Activated CD4-positive, alpha-beta memory T cell treated with anti-CD3 and anti-CD28 coated beads for 36 hours (primary cell): ENCODE measurements at regions not wholly inside any gene's neighbourhood (a gene's known extent, or its start where the extent isn't known, plus 50 kb on each side); places are given as distances from the start of the nearest gene placed in this dataset.

Experiments
- CTCF ChIA-PET: fragments of 350-600 bp; sonication (Branson Sonifier 250); formaldehyde crosslinking; loops from one replicate; lab custom pipeline; 2021; ENCODE audit warnings: antibody characterized with exemption, inconsistent platforms; lab: Charles Lee
- POLR2A ChIA-PET: fragments of 350-600 bp; sonication (Branson Sonifier 250); formaldehyde crosslinking; loops from one replicate; lab custom pipeline; 2021; ENCODE audit warnings: antibody characterized with exemption; lab: Charles Lee
- DNase-seq: peaks from one replicate; pipeline ENCODE4 v3.0.0-alpha.2; 2020
- H3K27ac Mint-ChIP-seq: one replicate; pipeline ENCODE4 v1.8.0; 2021; ENCODE audit warnings: mixed read lengths
- H3K27me3 Mint-ChIP-seq: one replicate; pipeline ENCODE4 v1.8.0; 2021; ENCODE audit warnings: mixed read lengths
- H3K36me3 Mint-ChIP-seq: one replicate; pipeline ENCODE4 v1.8.0; 2021; ENCODE audit warnings: mixed read lengths
- H3K4me1 Mint-ChIP-seq: one replicate; pipeline ENCODE4 v1.8.0; 2021; ENCODE audit warnings: low read depth, mixed read lengths
- H3K4me3 Mint-ChIP-seq: one replicate; pipeline ENCODE4 v1.8.0; 2021; ENCODE audit warnings: mild to moderate bottlenecking, mixed read lengths
- H3K9me3 Mint-ChIP-seq: one replicate; pipeline ENCODE4 v1.8.0; 2021; ENCODE audit warnings: mixed read lengths
- intact Hi-C: fragments of 100-400 bp; cut with micrococcal nuclease; formaldehyde crosslinking; loops from one replicate; pipeline ENCODE4 v1.15.1; 2023

DNA sequence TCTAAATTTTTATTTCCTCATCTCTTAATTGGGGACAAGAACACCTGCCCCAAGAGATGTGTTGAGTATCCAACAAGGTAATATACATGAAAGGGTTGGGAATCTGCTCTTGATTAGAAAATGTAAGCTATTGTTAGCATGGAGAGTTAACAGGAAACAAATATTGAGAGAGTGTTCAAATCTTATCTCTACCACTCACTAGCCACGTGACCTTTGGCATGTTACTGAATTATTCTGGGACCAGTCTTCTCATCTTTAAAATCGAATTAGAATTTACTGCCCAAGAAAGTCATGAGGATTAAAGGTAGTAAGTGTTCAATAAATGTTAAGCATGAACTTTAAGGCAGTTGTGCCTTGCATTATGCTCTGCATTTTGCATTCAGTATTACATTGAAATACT, 184.7 kb downstream of the MID1IP1 start:
- H3K27me3 Mint-ChIP-seq: no peaks in the 10 kb centered on the region
- H3K4me3 Mint-ChIP-seq: no peak overlapping the region
- no peaks in the 10 kb centered on the region for H3K36me3 Mint-ChIP-seq
- DNase-seq: no peak
- intact Hi-C loops: loop anchor here (1.0 kb wide), 3 partner anchors 186 to 232 kb away; no protein-coding TSS in a partner anchor
- no peaks in the 10 kb centered on the region for H3K9me3 Mint-ChIP-seq
- ChIA-PET CTCF (interaction anchor here (1.6 to 2.4 kb wide), 2 partner anchors 12 to 219 kb away, joined by 5 to 17 read pairs; no protein-coding TSS in a partner anchor), POLR2A (no interaction called here)
- no peak overlapping the region for H3K27ac Mint-ChIP-seq
- H3K4me1 Mint-ChIP-seq: no peaks in the 10 kb centered on the region

DNA sequence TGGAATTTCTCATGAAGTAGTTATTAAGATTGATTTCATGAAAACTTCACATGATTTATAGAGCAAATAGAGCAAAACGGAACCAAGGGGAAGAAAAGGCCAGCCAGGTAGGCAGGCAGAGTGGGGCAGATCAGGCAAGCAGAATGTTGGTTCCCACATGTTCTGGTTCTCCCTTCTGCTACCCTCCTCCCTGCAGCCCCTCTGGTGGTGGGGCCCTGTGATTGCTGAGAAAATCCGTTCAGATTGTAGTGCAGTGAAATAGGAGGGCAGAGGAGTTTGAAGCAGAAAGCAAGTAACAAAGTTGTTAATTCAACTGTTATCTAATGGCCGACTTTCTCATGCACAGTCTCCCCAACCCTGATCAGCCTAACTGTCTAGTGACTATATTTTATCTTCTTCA, 185.3 kb downstream of the MID1IP1 start:
- CTCF ChIA-PET: interaction anchor here (1.6 to 2.4 kb wide), 2 partner anchors 12 to 219 kb away, joined by 5 to 17 read pairs; no protein-coding TSS in a partner anchor
- Mint-ChIP-seq H3K36me3 (no peaks in the 10 kb centered on the region), H3K4me1 (no peaks in the 10 kb centered on the region), H3K27me3 (no peaks in the 10 kb centered on the region), H3K27ac (no peak overlapping the region), H3K4me3 (no peak overlapping the region), H3K9me3 (no peaks in the 10 kb centered on the region)
- POLR2A ChIA-PET: no interaction called here
- no peak for DNase-seq
- intact Hi-C loops: no loop called here

DNA sequence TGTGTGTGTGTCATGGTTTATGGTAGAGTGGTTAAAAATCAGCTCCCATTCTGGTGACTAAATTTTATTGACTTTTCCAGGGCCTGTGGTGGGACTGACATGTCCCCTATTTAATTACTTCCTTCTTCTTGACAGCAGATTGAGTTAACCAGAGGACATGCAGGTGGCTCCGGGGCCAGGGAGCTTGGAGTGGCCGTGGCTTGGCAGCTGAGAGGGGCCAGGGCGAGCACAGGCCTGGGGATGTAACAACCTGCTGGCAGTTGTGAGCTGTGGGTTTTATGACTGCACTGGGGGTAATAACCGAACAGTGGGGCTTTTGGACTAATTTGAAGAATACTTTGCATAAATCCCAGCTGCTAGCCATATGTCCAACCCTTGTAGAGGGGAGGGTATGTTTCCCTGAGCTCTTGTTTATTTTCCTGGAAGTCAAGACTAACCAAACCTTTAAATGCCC, 186.0 kb downstream of the MID1IP1 start:
- intact Hi-C loops: no loop called here
- H3K4me3 Mint-ChIP-seq: no peak overlapping the region
- CTCF ChIA-PET: interaction anchor here (1.6 to 2.4 kb wide), 2 partner anchors 11 to 220 kb away, joined by 5 to 17 read pairs; no protein-coding TSS in a partner anchor
- no peak for DNase-seq
- no peaks in the 10 kb centered on the region for H3K36me3 Mint-ChIP-seq
- no peak overlapping the region for H3K27ac Mint-ChIP-seq
- POLR2A ChIA-PET: no interaction called here
- no peaks in the 10 kb centered on the region for H3K4me1 Mint-ChIP-seq
- no peaks in the 10 kb centered on the region for H3K9me3 Mint-ChIP-seq
- no peaks in the 10 kb centered on the region for H3K27me3 Mint-ChIP-seq

DNA sequence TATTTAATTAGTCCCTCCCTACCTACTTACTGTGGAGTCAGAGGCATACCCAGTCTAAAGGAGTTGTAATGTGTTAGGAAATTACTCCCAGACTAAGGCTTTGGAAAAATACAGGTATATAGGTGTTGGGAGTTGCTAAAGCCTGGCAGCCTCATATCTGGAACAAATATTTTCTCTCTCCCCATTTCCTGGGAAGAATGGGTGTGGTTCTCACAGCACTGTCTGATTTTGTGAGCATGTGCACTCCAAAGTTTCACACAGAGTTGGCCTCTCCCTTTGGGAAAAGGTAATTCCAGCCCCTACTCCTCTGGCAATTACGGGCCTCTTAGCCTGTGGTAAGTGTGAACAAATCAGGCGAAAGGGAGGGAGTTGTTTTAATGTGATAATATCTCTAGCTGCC, 187.0 kb downstream of the MID1IP1 start:
- Mint-ChIP-seq H3K27me3 (no peaks in the 10 kb centered on the region), H3K27ac (no peak overlapping the region), H3K4me3 (no peak overlapping the region), H3K9me3 (no peaks in the 10 kb centered on the region), H3K4me1 (no peaks in the 10 kb centered on the region), H3K36me3 (no peaks in the 10 kb centered on the region)
- intact Hi-C loops: no loop called here
- ChIA-PET CTCF (no interaction called here), POLR2A (no interaction called here)
- no peak for DNase-seq

DNA sequence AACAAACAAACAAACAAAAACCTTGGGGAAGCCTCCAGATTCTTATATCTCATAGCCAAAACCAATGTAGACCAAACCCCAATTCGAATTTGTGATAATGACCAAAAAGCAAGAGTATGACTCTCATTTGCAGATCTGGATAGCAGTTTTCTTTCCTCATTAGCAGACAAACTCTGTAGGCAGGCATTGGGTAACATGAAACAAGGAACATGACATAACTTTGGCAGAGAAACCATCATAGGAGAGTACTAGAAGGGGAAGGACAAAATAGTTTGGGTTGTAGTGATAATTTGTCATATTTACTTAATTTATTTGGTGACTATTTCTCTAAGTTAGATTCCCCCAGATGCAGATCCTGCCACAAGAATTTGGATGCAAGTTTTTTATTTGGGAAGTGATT, 187.8 kb downstream of the MID1IP1 start:
- no peaks in the 10 kb centered on the region for H3K4me1 Mint-ChIP-seq
- CTCF ChIA-PET: no interaction called here
- no peaks in the 10 kb centered on the region for H3K36me3 Mint-ChIP-seq
- H3K27me3 Mint-ChIP-seq: no peaks in the 10 kb centered on the region
- H3K27ac Mint-ChIP-seq: no peak overlapping the region
- DNase-seq: no peak
- H3K4me3 Mint-ChIP-seq: no peak overlapping the region
- POLR2A ChIA-PET: no interaction called here
- intact Hi-C loops: no loop called here
- no peaks in the 10 kb centered on the region for H3K9me3 Mint-ChIP-seq

DNA sequence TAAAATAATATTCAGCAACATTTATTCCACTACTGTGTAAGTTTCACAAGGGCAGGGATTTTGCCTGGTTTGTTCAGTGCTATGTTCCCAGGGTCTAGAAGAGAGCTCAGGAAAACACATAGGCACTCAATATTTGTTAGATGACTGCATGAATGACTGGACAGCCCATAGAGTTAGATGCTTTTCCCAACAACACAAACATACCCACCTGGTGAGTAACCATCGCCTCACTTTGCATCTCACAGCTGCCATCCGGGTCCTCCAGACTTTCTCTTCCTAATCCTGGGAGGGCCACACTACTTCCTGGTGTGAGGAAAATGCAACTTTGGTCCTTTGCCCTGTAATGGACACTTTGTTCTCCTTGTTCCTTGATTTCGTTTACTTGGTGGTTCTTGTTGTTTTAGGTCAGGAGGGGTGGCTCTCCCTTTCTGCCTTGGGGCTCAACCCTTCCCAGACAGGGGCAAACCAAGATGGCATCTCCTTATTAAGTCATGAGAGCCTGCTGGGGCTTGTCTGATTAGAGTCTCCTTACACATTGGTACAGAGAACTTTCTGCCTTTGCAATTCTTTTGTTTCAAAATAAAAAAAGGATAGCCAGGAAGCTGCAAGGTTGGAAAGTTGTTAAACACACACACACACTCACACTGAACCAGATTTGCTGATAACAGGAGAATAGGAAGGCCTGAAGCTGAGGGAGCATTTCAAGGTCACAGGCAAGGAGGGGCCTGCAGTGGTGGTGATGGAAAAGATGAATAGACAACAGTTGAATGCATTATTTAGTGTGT, 190.6 kb downstream of the MID1IP1 start:
- Mint-ChIP-seq H3K36me3 (no peaks in the 10 kb centered on the region), H3K27me3 (no peaks in the 10 kb centered on the region), H3K9me3 (no peaks in the 10 kb centered on the region), H3K4me3 (no peak overlapping the region), H3K27ac (no peak overlapping the region), H3K4me1 (no peaks in the 10 kb centered on the region)
- POLR2A ChIA-PET: no interaction called here
- DNase-seq: no peak
- CTCF ChIA-PET: interaction anchor here (1.2 kb wide), 1 partner anchor 223 kb away, joined by 3 read pairs; no protein-coding TSS in a partner anchor
- intact Hi-C loops: no loop called here

DNA sequence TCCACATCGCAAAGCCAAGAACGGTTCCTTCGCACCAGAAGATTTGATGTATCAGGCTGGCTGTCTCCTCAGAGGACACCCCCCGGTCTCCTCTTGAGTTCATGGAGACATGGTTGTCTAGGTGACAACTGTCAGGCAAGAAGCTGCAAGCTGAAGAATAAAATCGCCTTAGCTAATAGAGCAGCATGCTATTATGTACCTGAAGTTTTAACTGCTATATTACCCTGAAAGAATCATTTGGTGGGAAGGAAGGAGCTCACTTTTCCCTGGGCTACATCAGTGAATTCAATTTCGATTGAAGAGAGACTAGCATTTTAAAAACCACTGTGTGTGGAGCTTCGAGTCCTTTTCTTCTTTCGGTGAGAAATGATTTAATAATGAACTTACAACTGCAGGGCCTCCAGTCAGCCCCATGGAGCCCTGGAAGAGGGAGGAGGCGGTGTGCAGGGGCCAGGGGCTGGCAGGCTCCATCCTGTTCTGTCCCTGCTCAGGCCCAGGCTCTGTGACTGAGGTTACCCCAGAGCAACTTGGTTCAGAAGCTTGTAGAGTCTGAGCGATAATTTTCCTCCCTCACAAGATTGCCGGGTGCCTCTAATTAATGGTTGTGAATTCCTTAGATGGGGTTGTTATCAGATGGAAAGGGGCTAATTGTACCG, 191.3 kb downstream of the MID1IP1 start:
- ChIA-PET POLR2A (no interaction called here), CTCF (no interaction called here)
- Mint-ChIP-seq H3K36me3 (no peaks in the 10 kb centered on the region), H3K27me3 (no peaks in the 10 kb centered on the region), H3K9me3 (no peaks in the 10 kb centered on the region), H3K27ac (no peak overlapping the region), H3K4me3 (no peak overlapping the region), H3K4me1 (no peaks in the 10 kb centered on the region)
- intact Hi-C loops: no loop called here
- DNase-seq: no peak

DNA sequence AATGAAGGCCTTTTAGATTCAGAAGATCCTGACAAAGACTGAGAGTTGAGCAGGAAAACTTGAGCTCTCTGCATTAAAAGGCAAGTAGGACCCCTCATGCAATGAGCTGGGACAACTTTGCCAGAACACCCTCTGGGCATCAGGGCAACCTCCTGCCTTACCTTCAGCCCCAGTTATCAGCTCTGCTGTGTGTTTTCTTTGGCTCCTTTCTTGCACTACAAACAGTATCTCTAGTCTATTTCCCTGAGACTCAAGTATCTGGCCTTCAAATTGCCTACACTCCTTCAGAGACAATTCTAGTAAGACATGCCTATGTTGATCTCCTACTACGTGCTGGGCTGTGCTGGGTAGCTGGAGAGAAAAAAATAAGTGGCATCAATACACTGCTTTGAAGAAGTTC, 192.2 kb downstream of the MID1IP1 start:
- no peaks in the 10 kb centered on the region for H3K9me3 Mint-ChIP-seq

DNA sequence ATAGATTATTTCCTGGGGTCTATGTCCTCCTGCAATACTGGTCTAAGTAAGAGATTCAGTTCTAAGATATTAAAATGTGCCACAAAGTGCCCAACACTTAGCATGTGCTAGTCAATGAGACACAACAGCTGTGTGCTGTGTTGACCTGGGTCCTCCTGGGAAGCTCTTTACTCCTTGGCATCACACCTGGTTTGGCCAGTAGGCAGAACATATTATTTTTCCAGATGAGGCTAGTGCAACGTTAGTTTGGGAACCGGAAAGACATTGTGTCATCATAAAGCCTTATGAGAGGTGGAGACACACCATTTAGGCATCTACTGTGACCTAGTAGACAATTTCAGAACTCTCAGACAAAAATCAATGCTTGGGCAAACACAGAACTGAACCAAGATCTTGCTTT, 197.8 kb downstream of the MID1IP1 start:
- intact Hi-C loops: no loop called here
- Mint-ChIP-seq H3K9me3 (no peaks in the 10 kb centered on the region), H3K4me1 (no peaks in the 10 kb centered on the region), H3K27ac (no peak overlapping the region), H3K4me3 (no peak overlapping the region), H3K36me3 (no peaks in the 10 kb centered on the region), H3K27me3 (no peaks in the 10 kb centered on the region)
- ChIA-PET CTCF (interaction anchor here (1.7 kb wide), 1 partner anchor 13 kb away, joined by 5 read pairs; no protein-coding TSS in a partner anchor), POLR2A (no interaction called here)
- no peak for DNase-seq

More for the DNA sequence above, 192.2 kb downstream of the MID1IP1 start:
- ChIA-PET CTCF (no interaction called here), POLR2A (no interaction called here)
- no peak for DNase-seq
- H3K36me3 Mint-ChIP-seq: no peaks in the 10 kb centered on the region
- H3K27ac Mint-ChIP-seq: no peak overlapping the region
- no peaks in the 10 kb centered on the region for H3K27me3 Mint-ChIP-seq
- no peaks in the 10 kb centered on the region for H3K4me1 Mint-ChIP-seq
- intact Hi-C loops: no loop called here
- no peak overlapping the region for H3K4me3 Mint-ChIP-seq

DNA sequence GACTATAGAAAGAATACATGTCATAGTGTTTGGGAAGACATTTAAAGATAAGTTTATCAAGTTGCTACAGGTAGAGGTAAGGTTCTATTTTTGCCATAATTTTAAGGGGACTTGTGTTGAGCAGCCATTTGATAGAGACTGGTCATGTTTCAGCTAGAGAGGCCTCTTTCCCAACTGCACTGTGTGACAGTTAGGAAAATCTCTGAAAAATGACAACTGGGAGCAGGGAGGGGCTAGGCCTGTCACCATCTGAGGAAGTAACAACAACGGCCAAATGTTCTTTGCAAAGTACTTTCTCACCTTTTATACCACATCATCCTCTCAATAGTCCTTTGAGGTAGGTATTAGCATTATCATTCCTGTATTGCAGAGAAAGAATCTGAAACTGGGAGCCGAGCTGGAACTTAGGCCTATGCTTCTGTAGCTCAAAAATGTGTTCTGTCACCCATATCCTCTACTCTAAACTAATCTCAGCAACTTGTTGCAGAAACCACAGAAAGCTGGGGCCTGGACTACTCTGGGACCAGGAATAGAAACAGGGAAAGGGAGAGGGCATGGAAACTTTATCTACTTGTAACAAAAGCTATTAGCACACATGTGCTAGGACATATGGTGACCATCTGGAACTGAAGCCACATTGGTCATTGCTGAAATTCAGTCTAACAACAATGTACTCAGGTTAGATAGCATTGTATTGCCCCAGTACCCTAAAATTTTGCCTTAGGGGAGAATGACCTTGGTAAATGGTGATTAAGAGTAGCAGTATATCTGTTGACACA, 198.9 kb downstream of the MID1IP1 start:
- Mint-ChIP-seq H3K9me3 (no peaks in the 10 kb centered on the region), H3K4me3 (no peak overlapping the region), H3K27me3 (no peaks in the 10 kb centered on the region), H3K27ac (no peak overlapping the region), H3K36me3 (no peaks in the 10 kb centered on the region), H3K4me1 (no peaks in the 10 kb centered on the region)
- intact Hi-C loops: no loop called here
- DNase-seq: no peak
- POLR2A ChIA-PET: no interaction called here
- CTCF ChIA-PET: no interaction called here

DNA sequence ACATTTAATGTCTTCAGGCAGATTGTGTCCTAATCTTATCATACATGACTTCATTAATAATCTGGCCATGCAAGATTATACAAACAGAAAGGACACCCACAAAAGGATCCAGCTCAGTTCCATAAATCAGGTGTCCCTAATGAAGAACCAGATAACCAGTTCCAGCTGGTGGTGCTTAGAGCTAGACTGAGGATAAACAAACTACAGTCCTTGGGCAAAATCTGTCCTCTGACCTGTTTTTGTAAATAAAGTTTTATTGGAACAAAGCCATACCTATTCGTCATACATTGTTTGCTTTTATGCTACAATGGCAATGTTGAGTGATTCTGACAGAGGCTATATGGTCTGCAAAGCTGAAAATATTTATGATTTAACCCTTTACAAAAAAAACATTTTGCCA, 199.5 kb downstream of the MID1IP1 start:
- CTCF ChIA-PET: no interaction called here

DNA sequence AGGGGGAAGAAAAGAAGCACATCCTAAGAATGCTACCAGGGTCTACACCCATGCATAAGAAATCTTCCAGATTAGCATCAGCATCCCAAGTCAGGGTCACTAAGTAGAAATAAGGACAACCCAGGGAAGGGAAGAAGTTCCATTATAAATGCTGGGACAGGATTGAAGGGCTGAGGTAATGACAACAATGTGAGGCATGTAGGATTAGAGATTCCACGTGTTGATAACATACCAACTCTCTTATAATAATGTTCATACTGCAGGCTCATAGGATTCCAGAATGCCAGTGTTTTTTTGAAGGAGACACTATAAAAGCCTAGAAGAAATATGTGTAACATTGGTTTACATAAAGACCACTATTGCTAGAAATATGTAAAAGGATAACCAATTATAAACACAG, 201.2 kb downstream of the MID1IP1 start:
- Mint-ChIP-seq H3K4me1 (no peaks in the 10 kb centered on the region), H3K27ac (no peak overlapping the region), H3K27me3 (no peaks in the 10 kb centered on the region), H3K36me3 (no peaks in the 10 kb centered on the region), H3K9me3 (no peaks in the 10 kb centered on the region), H3K4me3 (no peak overlapping the region)
- no peak for DNase-seq
- ChIA-PET POLR2A (no interaction called here), CTCF (no interaction called here)
- intact Hi-C loops: no loop called here

More for the DNA sequence above, 199.5 kb downstream of the MID1IP1 start:
- intact Hi-C loops: no loop called here
- no peaks in the 10 kb centered on the region for H3K27me3 Mint-ChIP-seq
- H3K36me3 Mint-ChIP-seq: no peaks in the 10 kb centered on the region
- H3K9me3 Mint-ChIP-seq: no peaks in the 10 kb centered on the region
- H3K27ac Mint-ChIP-seq: no peak overlapping the region
- H3K4me1 Mint-ChIP-seq: no peaks in the 10 kb centered on the region
- POLR2A ChIA-PET: no interaction called here
- no peak for DNase-seq
- H3K4me3 Mint-ChIP-seq: no peak overlapping the region
